HCT116 (cell line): ENCODE measurements at regions not wholly inside any gene's neighbourhood (a gene's known extent, or its start where the extent isn't known, plus 50 kb on each side); places are given as distances from the start of the nearest gene placed in this dataset.

Experiments
- ATAC-seq: fragments of 200-7000 bp; cut with Tn5 transposase; 2 replicates; pipeline ENCODE4 v1.9.1; 2020; ENCODE audit warnings: mild to moderate bottlenecking, moderate library complexity
- BruUV-seq: library from RNA; stranded (reverse); fragments of 400-500 nt; replicated peaks from 2 replicates; lab custom pipeline; 2021; lab: Mats Ljungman, UMichigan
- CTCF ChIA-PET: fragments of 300-600 bp; sonication (Branson Sonifier 250); formaldehyde crosslinking; loops from one replicate; lab custom pipeline; 2021; ENCODE audit warnings: antibody characterized with exemption; lab: Charles Lee
- POLR2A ChIA-PET: fragments of 300-600, 350-600 bp; sonication (Branson Sonifier 250); formaldehyde crosslinking; loops from one replicate; lab custom pipeline; 2021; ENCODE audit warnings: antibody characterized with exemption; lab: Charles Lee
- RAD21 ChIA-PET, 2 experiments: fragments of 300-600 bp; sonication (Branson Sonifier 250); formaldehyde crosslinking; loops; one replicate each; lab custom pipeline; 2023; ENCODE audit warnings: low total read pairs in 2 of 2; ENCODE audit not compliant: uncharacterized antibody in 2 of 2, unreplicated experiment in 2 of 2, low non-redundant PET in 1 of 2; lab: Charles Lee
- DNase-seq: peaks from one replicate; pipeline ENCODE4 v3.0.0-alpha.2; 2010; ENCODE audit warnings: low read depth, low spot score
- H2AFZ ChIP-seq: fragments of 200-600 bp; shearing (Covaris generic), sonication (generic); 2 replicates; pipeline ENCODE4 v1.6.1; 2017; ENCODE audit warnings: low read depth, mixed run types, mixed read lengths, antibody characterized with exemption, low read length; ENCODE audit not compliant: poor library complexity, severe bottlenecking
- H3K27ac ChIP-seq: 2 replicates; pipeline ENCODE4 v1.5.1; 2012; ENCODE audit warnings: low read depth, low read length
- H3K27me3 ChIP-seq: fragments of 200-600 bp; sonication (generic); 2 replicates; pipeline ENCODE4 v1.6.1; 2016; ENCODE audit warnings: mixed run types, low read length, mixed read lengths; ENCODE audit not compliant: insufficient read depth
- H3K36me3 ChIP-seq, 2 experiments: fragments of 200-500 bp in 1 of 2; fragments of 200-600 bp in 1 of 2; sonication (Bioruptor generic) in 1 of 2; sonication (generic) in 1 of 2; 2 replicates each; pipeline versions ENCODE4 v1.5.1 to v1.6.1; 2014 to 2016; ENCODE audit warnings: low read length in 2 of 2, inconsistent platforms in 1 of 2, mixed read lengths in 1 of 2, mixed run types in 1 of 2; ENCODE audit not compliant: insufficient read depth in 2 of 2, control insufficient read depth in 1 of 2
- H3K4me1 ChIP-seq, 2 experiments: fragments of 200-600 bp in 1 of 2; sonication (generic) in 1 of 2; 2 replicates each; pipeline versions ENCODE4 v1.5.1 to v1.6.1; 2012 to 2017; ENCODE audit warnings: low read length in 2 of 2, inconsistent platforms in 1 of 2, mild to moderate bottlenecking in 1 of 2, mixed read lengths in 1 of 2, mixed run types in 1 of 2, moderate library complexity in 1 of 2; ENCODE audit not compliant: insufficient read depth in 2 of 2, control insufficient read depth in 1 of 2
- H3K4me2 ChIP-seq: fragments of 200-600 bp; sonication (generic); 2 replicates; pipeline ENCODE4 v1.6.1; 2017; ENCODE audit warnings: mixed run types, low read length, mixed read lengths
- H3K4me3 ChIP-seq, 2 experiments: fragments of 200-600 bp in 1 of 2; sonication (generic) in 1 of 2; replicated peaks in 1 of 2; 2 replicates each; pipeline ENCODE4 v1.5.1; 2011 to 2016; ENCODE audit warnings: low read length in 2 of 2, control low read depth in 1 of 2, low read depth in 1 of 2, mild to moderate bottlenecking in 1 of 2, mixed read lengths in 1 of 2, mixed run types in 1 of 2
- H3K79me2 ChIP-seq: fragments of 200-600 bp; sonication (generic); 2 replicates; pipeline ENCODE4 v1.6.1; 2017; ENCODE audit warnings: mild to moderate bottlenecking, mixed run types, low read length, moderate library complexity, mixed read lengths; ENCODE audit not compliant: insufficient read depth
- H3K9ac ChIP-seq: fragments of 200-600 bp; sonication (generic); 2 replicates; pipeline ENCODE4 v1.6.1; 2016; ENCODE audit warnings: low read length, mixed read lengths
- H3K9me2 ChIP-seq: fragments of 200-600 bp; sonication (generic), shearing (Covaris generic); 2 replicates; pipeline ENCODE4 v1.6.1; 2017; ENCODE audit warnings: mixed run types, mild to moderate bottlenecking, moderate library complexity; ENCODE audit not compliant: insufficient read depth
- H3K9me3 ChIP-seq, 2 experiments: fragments of 200-500 bp in 1 of 2; fragments of 200-600 bp in 1 of 2; sonication (Bioruptor generic) in 1 of 2; sonication (generic) in 1 of 2; 2 replicates each; pipeline ENCODE4 v1.6.1; 2014 to 2017; ENCODE audit warnings: low read length in 2 of 2, mixed read lengths in 2 of 2, inconsistent platforms in 1 of 2, low read depth in 1 of 2, mild to moderate bottlenecking in 1 of 2, mixed run types in 1 of 2, moderate library complexity in 1 of 2; ENCODE audit not compliant: control insufficient read depth in 1 of 2, insufficient read depth in 1 of 2
- H4K20me1 ChIP-seq: fragments of 200-600 bp; sonication (generic), shearing (Covaris generic); 2 replicates; pipeline ENCODE4 v1.6.1; 2017; ENCODE audit warnings: mixed run types, mild to moderate bottlenecking, moderate library complexity; ENCODE audit not compliant: insufficient read depth
- ELF1 ChIP-seq: IDR thresholded peaks from 2 replicates; pipeline ENCODE4 v1.6.1; 2012; ENCODE audit warnings: low read depth, borderline replicate concordance
- EZH2phosphoT487 ChIP-seq: fragments of 200-600 bp; IDR thresholded peaks from 2 replicates; pipeline ENCODE4 v1.6.1; 2018; ENCODE audit warnings: antibody characterized with exemption, borderline replicate concordance
- FOSL1 ChIP-seq: IDR thresholded peaks from 2 replicates; pipeline ENCODE4 v1.6.1; 2012; ENCODE audit warnings: low read depth
- JUND ChIP-seq: IDR thresholded peaks from 2 replicates; pipeline ENCODE4 v1.6.1; 2012
- POLR2A ChIP-seq: IDR thresholded peaks from 2 replicates; pipeline ENCODE4 v1.7.0; 2011; ENCODE audit warnings: borderline replicate concordance; ENCODE audit not compliant: insufficient read depth, insufficient read length; ENCODE audit errors: extremely low read depth
- RAD21 ChIP-seq: IDR thresholded peaks from 2 replicates; pipeline ENCODE4 v1.6.1; 2012; ENCODE audit warnings: low read depth, mild to moderate bottlenecking
- REST ChIP-seq: IDR thresholded peaks from 2 replicates; pipeline ENCODE4 v1.6.1; 2012; ENCODE audit warnings: low read depth
- SP1 ChIP-seq: IDR thresholded peaks from 2 replicates; pipeline ENCODE4 v1.6.1; 2012; ENCODE audit warnings: low read depth
- TCF7L2 ChIP-seq: IDR thresholded peaks from 2 replicates; pipeline ENCODE4 v1.7.0; 2011; ENCODE audit warnings: borderline replicate concordance, inconsistent platforms; ENCODE audit not compliant: insufficient read depth, insufficient read length; ENCODE audit errors: extremely low read depth
- YY1 ChIP-seq: IDR thresholded peaks from 2 replicates; pipeline ENCODE4 v1.6.1; 2011; ENCODE audit warnings: low read length, low read depth, moderate library complexity, mild to moderate bottlenecking; ENCODE audit not compliant: insufficient replicate concordance; ENCODE audit errors: extremely low read depth
- ZFX ChIP-seq: fragments of 450-650 bp; IDR thresholded peaks from 2 replicates; pipeline ENCODE4 v1.6.1; 2017
- ZNF274 ChIP-seq: fragments of 200-500 bp; sonication (Bioruptor generic); IDR thresholded peaks from 2 replicates; pipeline ENCODE4 v1.6.1; 2014; ENCODE audit warnings: mild to moderate bottlenecking, low read depth, low read length, inconsistent platforms
- intact Hi-C: fragments of 100-400 bp; cut with micrococcal nuclease; formaldehyde crosslinking; loops from 2 replicates; pipeline ENCODE4 v1.10.0; 2022

GRCh38 chr11:19649751-19650150 lies 62.9 kb upstream of the NAV2 start:
- no peaks in the 10 kb centered on the region for H3K36me3 ChIP-seq
- ChIA-PET CTCF (no interaction called here), RAD21 (no interaction called here), POLR2A (no interaction called here)
- no peak overlapping the region for H3K4me3 ChIP-seq
- peaks cover 3 to 10% of the 10 kb centered on the region in 2 experiments; a peak in 2 of 4 replicates for H3K4me1 ChIP-seq
- no peak overlapping the region for H3K4me2 ChIP-seq
- no peaks in the 10 kb centered on the region for H3K9me2 ChIP-seq
- no TSS peak for BruUV-seq
- no peak overlapping the region for H3K27ac ChIP-seq
- TF ChIP-seq RAD21 (no peak), ZFX (no peak), ZNF274 (no peak), YY1 (no peak), EZH2phosphoT487 (no peak), SP1 (no peak), REST (no peak), TCF7L2 (no peak), ELF1 (no peak), FOSL1 (no peak), POLR2A (no peak), JUND (no peak)
- no peaks in the 10 kb centered on the region for H4K20me1 ChIP-seq
- no peak overlapping the region for H2AFZ ChIP-seq
- ATAC-seq (no peak), DNase-seq (no peak)
- H3K9ac ChIP-seq = no peak overlapping the region
- H3K9me3 ChIP-seq = no peaks in the 10 kb centered on the region
- H3K27me3 ChIP-seq = no peaks in the 10 kb centered on the region; the same call in 1 of the 2 replicates
- H3K79me2 ChIP-seq = no peaks in the 10 kb centered on the region
- intact Hi-C loops = no loop called here
